RWPE2 (cell line): ENCODE measurements at regions not wholly inside any gene's neighbourhood (a gene's known extent, or its start where the extent isn't known, plus 50 kb on each side); places are given as distances from the start of the nearest gene placed in this dataset.
"Not testable (repeated sequence)": the region's sequence is repeated elsewhere in the genome, so short reads cannot be mapped to it uniquely, and the experiment has no call there.

Experiments
- ATAC-seq: fragments of 200-7000 bp; cut with Tn5 transposase; 3 replicates; pipeline ENCODE4 v1.9.1; 2021; ENCODE audit warnings: low read depth
- DNase-seq: peaks from one replicate; pipeline ENCODE4 v3.0.0-alpha.2; 2020; ENCODE audit warnings: low spot score
- H3K27ac ChIP-seq: fragments of 450-650 bp; 2 replicates; pipeline ENCODE4 v1.5.1; 2017; ENCODE audit warnings: mild to moderate bottlenecking; ENCODE audit not compliant: poor library complexity, severe bottlenecking
- H3K27me3 ChIP-seq: fragments of 250-450 bp; sonication (Bioruptor Pico); 2 replicates; pipeline ENCODE4 v1.5.1; 2021; ENCODE audit warnings: mild to moderate bottlenecking, moderate library complexity; ENCODE audit not compliant: insufficient read depth, poor library complexity, severe bottlenecking
- H3K36me3 ChIP-seq: fragments of 250-450 bp; sonication (Bioruptor Pico); 2 replicates; pipeline ENCODE4 v1.5.1; 2020; ENCODE audit warnings: low read depth, mild to moderate bottlenecking, moderate library complexity
- H3K4me1 ChIP-seq: fragments of 250-450 bp; sonication (Bioruptor Pico); 2 replicates; pipeline ENCODE4 v1.5.1; 2021; ENCODE audit warnings: mild to moderate bottlenecking, moderate library complexity; ENCODE audit not compliant: insufficient read depth, poor library complexity, severe bottlenecking
- H3K4me3 ChIP-seq: fragments of 250-450 bp; sonication (Bioruptor Pico); 2 replicates; pipeline ENCODE4 v1.5.1; 2021; ENCODE audit warnings: mild to moderate bottlenecking, moderate library complexity; ENCODE audit not compliant: severe bottlenecking
- H3K9me3 ChIP-seq: fragments of 250-450 bp; sonication (Bioruptor Pico); 2 replicates; pipeline ENCODE4 v1.5.1; 2021; ENCODE audit warnings: mild to moderate bottlenecking, moderate library complexity; ENCODE audit not compliant: severe bottlenecking
- CTCF ChIP-seq: fragments of 450-650 bp; IDR thresholded peaks from one replicate; pipeline ENCODE4 v1.5.1; 2017; ENCODE audit warnings: mild to moderate bottlenecking, moderate library complexity; ENCODE audit not compliant: poor library complexity, severe bottlenecking

DNA sequence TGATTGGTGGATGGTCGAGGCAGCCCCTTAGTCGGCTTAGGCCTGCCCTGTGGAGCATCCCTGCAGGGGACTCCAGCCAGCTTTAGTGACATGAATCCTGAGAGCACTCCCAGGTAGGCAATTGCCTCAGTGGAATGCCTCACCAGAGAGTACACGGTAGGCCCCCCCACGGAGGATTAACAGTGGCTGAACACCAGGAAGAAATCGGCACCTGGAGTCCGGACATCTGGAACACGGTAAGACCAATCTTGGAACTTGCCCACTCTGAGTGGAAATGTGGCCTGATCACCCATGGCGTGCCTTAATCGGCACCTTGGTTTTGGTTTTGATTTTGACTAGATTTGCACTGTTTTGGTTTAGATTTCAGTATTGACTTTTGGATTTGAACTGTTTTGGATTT is 326.2 kb upstream of the NCKAP5 start:
- no peaks in the 10 kb centered on the region for H3K4me1 ChIP-seq
- TF ChIP-seq CTCF = no peak

DNA sequence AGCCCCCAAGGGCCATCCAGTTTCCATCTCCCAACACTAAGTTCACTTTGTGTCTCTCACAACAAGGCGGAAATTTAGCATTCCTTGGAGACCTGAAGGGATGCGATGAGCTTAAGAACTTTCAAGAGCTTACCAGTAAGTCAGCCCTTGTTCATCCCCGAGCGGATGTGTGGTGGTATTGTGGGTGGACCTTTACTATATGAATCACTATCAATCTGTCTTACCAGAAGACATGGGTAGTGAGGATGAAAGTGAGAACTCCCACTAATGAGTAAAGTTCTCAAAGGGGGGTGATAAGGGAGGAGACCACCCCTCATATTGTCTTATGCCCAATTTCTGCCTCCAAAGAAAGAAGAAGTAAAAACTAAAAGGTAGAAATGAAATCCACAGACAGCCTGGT is 329.6 kb upstream of the NCKAP5 start:
- H3K4me3 ChIP-seq, H3K27me3 ChIP-seq, DNase-seq, H3K9me3 ChIP-seq, H3K4me1 ChIP-seq, H3K27ac ChIP-seq, ATAC-seq, H3K36me3 ChIP-seq: not testable (repeated sequence)

More for the DNA sequence above, 326.2 kb upstream of the NCKAP5 start:
- Histone ChIP-seq H3K36me3 (no peaks in the 10 kb centered on the region), H3K27me3 (no peaks in the 10 kb centered on the region), H3K27ac (no peak overlapping the region), H3K9me3 (no peaks in the 10 kb centered on the region), H3K4me3 (no peak overlapping the region)
- DNase-seq = no peak
- ATAC-seq = no peak

DNA sequence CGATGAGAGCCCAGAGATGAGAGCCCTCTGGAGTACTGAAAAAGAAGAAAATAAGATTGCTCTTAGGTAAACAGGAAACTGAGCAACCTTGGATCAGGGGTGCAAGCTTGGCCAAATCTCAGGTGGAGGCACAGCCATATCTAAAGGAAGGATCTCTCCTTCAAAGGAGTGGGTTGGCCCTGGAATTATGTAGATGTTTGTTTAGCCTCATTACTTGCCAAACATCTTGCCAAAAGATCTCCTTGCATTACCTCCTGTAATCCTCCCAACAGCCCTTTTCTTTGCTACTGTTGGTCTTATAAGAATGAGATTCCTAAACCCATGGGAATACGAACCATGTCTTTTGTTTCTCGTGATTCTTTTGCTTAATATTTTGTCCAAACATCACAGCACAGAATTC is 332.6 kb upstream of the NCKAP5 start:
- no peak overlapping the region for H3K4me3 ChIP-seq
- no peaks in the 10 kb centered on the region for H3K4me1 ChIP-seq
- H3K9me3 ChIP-seq = no peaks in the 10 kb centered on the region
- DNase-seq (no peak), ATAC-seq (no peak)
- TF ChIP-seq CTCF = no peak
- no peaks in the 10 kb centered on the region for H3K36me3 ChIP-seq
- H3K27ac ChIP-seq = no peak overlapping the region
- no peaks in the 10 kb centered on the region for H3K27me3 ChIP-seq

GRCh38 chr2:133906396-133906795 is 338.1 kb upstream of the NCKAP5 start:
- Histone ChIP-seq H3K36me3 (no peaks in the 10 kb centered on the region), H3K4me3 (no peak overlapping the region), H3K9me3 (peaks cover 2% of the 10 kb centered on the region), H3K27me3 (peaks cover 4% of the 10 kb centered on the region), H3K4me1 (no peaks in the 10 kb centered on the region), H3K27ac (no peak overlapping the region)
- TF ChIP-seq CTCF = no peak
- DNase-seq (no peak), ATAC-seq (no peak)

- ATAC-seq = no peak
- Histone ChIP-seq H3K4me3 (no peak overlapping the region), H3K36me3 (no peaks in the 10 kb centered on the region), H3K4me1 (no peaks in the 10 kb centered on the region), H3K27me3 (peaks cover 4% of the 10 kb centered on the region), H3K27ac (no peak overlapping the region), H3K9me3 (peaks cover 2% of the 10 kb centered on the region)
- no peak for DNase-seq
- no peak for TF ChIP-seq CTCF
Measured at GRCh38 chr2:133906926-133907325, 338.7 kb upstream of the NCKAP5 start.

GRCh38 chr2:133908171-133908570 is 339.9 kb upstream of the NCKAP5 start:
- H3K27ac ChIP-seq = no peak overlapping the region
- ATAC-seq = no peak
- peaks cover 2% of the 10 kb centered on the region for H3K9me3 ChIP-seq

More at GRCh38 chr2:133908171-133908570, 339.9 kb upstream of the NCKAP5 start:
- Histone ChIP-seq H3K4me3 (no peak overlapping the region), H3K36me3 (no peaks in the 10 kb centered on the region), H3K27me3 (peaks cover 4% of the 10 kb centered on the region), H3K4me1 (no peaks in the 10 kb centered on the region)
- DNase-seq = no peak
- TF ChIP-seq CTCF = no peak
